HCT116 (cell line): ENCODE measurements at regions not wholly inside any gene's neighbourhood (a gene's known extent, or its start where the extent isn't known, plus 50 kb on each side); places are given as distances from the start of the nearest gene placed in this dataset.

Experiments used
- ATAC-seq: fragments of 200-7000 bp; cut with Tn5 transposase; 2 replicates; pipeline ENCODE4 v1.9.1; 2020; ENCODE audit warnings: mild to moderate bottlenecking, moderate library complexity
- BruUV-seq: library from RNA; stranded (reverse); fragments of 400-500 nt; replicated peaks from 2 replicates; lab custom pipeline; 2021; lab: Mats Ljungman, UMichigan
- CTCF ChIA-PET: fragments of 300-600 bp; sonication (Branson Sonifier 250); formaldehyde crosslinking; loops from one replicate; lab custom pipeline; 2021; ENCODE audit warnings: antibody characterized with exemption; lab: Charles Lee
- POLR2A ChIA-PET: fragments of 300-600, 350-600 bp; sonication (Branson Sonifier 250); formaldehyde crosslinking; loops from one replicate; lab custom pipeline; 2021; ENCODE audit warnings: antibody characterized with exemption; lab: Charles Lee
- RAD21 ChIA-PET, 2 experiments: fragments of 300-600 bp; sonication (Branson Sonifier 250); formaldehyde crosslinking; loops; one replicate each; lab custom pipeline; 2023; ENCODE audit warnings: low total read pairs in 2 of 2; ENCODE audit not compliant: uncharacterized antibody in 2 of 2, unreplicated experiment in 2 of 2, low non-redundant PET in 1 of 2; lab: Charles Lee
- DNase-seq: peaks from one replicate; pipeline ENCODE4 v3.0.0-alpha.2; 2010; ENCODE audit warnings: low read depth, low spot score
- H2AFZ ChIP-seq: fragments of 200-600 bp; shearing (Covaris generic), sonication (generic); 2 replicates; pipeline ENCODE4 v1.6.1; 2017; ENCODE audit warnings: low read depth, mixed run types, mixed read lengths, antibody characterized with exemption, low read length; ENCODE audit not compliant: poor library complexity, severe bottlenecking
- H3K27ac ChIP-seq: 2 replicates; pipeline ENCODE4 v1.5.1; 2012; ENCODE audit warnings: low read depth, low read length
- H3K27me3 ChIP-seq: fragments of 200-600 bp; sonication (generic); 2 replicates; pipeline ENCODE4 v1.6.1; 2016; ENCODE audit warnings: mixed run types, low read length, mixed read lengths; ENCODE audit not compliant: insufficient read depth
- H3K36me3 ChIP-seq, 2 experiments: fragments of 200-500 bp in 1 of 2; fragments of 200-600 bp in 1 of 2; sonication (Bioruptor generic) in 1 of 2; sonication (generic) in 1 of 2; 2 replicates each; pipeline versions ENCODE4 v1.5.1 to v1.6.1; 2014 to 2016; ENCODE audit warnings: low read length in 2 of 2, inconsistent platforms in 1 of 2, mixed read lengths in 1 of 2, mixed run types in 1 of 2; ENCODE audit not compliant: insufficient read depth in 2 of 2, control insufficient read depth in 1 of 2
- H3K4me1 ChIP-seq, 2 experiments: fragments of 200-600 bp in 1 of 2; sonication (generic) in 1 of 2; 2 replicates each; pipeline versions ENCODE4 v1.5.1 to v1.6.1; 2012 to 2017; ENCODE audit warnings: low read length in 2 of 2, inconsistent platforms in 1 of 2, mild to moderate bottlenecking in 1 of 2, mixed read lengths in 1 of 2, mixed run types in 1 of 2, moderate library complexity in 1 of 2; ENCODE audit not compliant: insufficient read depth in 2 of 2, control insufficient read depth in 1 of 2
- H3K4me2 ChIP-seq: fragments of 200-600 bp; sonication (generic); 2 replicates; pipeline ENCODE4 v1.6.1; 2017; ENCODE audit warnings: mixed run types, low read length, mixed read lengths
- H3K4me3 ChIP-seq, 2 experiments: fragments of 200-600 bp in 1 of 2; sonication (generic) in 1 of 2; replicated peaks in 1 of 2; 2 replicates each; pipeline ENCODE4 v1.5.1; 2011 to 2016; ENCODE audit warnings: low read length in 2 of 2, control low read depth in 1 of 2, low read depth in 1 of 2, mild to moderate bottlenecking in 1 of 2, mixed read lengths in 1 of 2, mixed run types in 1 of 2
- H3K79me2 ChIP-seq: fragments of 200-600 bp; sonication (generic); 2 replicates; pipeline ENCODE4 v1.6.1; 2017; ENCODE audit warnings: mild to moderate bottlenecking, mixed run types, low read length, moderate library complexity, mixed read lengths; ENCODE audit not compliant: insufficient read depth
- H3K9ac ChIP-seq: fragments of 200-600 bp; sonication (generic); 2 replicates; pipeline ENCODE4 v1.6.1; 2016; ENCODE audit warnings: low read length, mixed read lengths
- H3K9me2 ChIP-seq: fragments of 200-600 bp; sonication (generic), shearing (Covaris generic); 2 replicates; pipeline ENCODE4 v1.6.1; 2017; ENCODE audit warnings: mixed run types, mild to moderate bottlenecking, moderate library complexity; ENCODE audit not compliant: insufficient read depth
- H3K9me3 ChIP-seq, 2 experiments: fragments of 200-500 bp in 1 of 2; fragments of 200-600 bp in 1 of 2; sonication (Bioruptor generic) in 1 of 2; sonication (generic) in 1 of 2; 2 replicates each; pipeline ENCODE4 v1.6.1; 2014 to 2017; ENCODE audit warnings: low read length in 2 of 2, mixed read lengths in 2 of 2, inconsistent platforms in 1 of 2, low read depth in 1 of 2, mild to moderate bottlenecking in 1 of 2, mixed run types in 1 of 2, moderate library complexity in 1 of 2; ENCODE audit not compliant: control insufficient read depth in 1 of 2, insufficient read depth in 1 of 2
- H4K20me1 ChIP-seq: fragments of 200-600 bp; sonication (generic), shearing (Covaris generic); 2 replicates; pipeline ENCODE4 v1.6.1; 2017; ENCODE audit warnings: mixed run types, mild to moderate bottlenecking, moderate library complexity; ENCODE audit not compliant: insufficient read depth
- CBX3 ChIP-seq: IDR thresholded peaks from 2 replicates; pipeline ENCODE4 v1.6.1; 2012; ENCODE audit warnings: low read depth
- EGR1 ChIP-seq: IDR thresholded peaks from 2 replicates; pipeline ENCODE4 v1.6.1; 2012; ENCODE audit warnings: low read depth
- POLR2AphosphoS5 ChIP-seq: IDR thresholded peaks from 2 replicates; pipeline ENCODE4 v1.6.1; 2011; ENCODE audit warnings: mild to moderate bottlenecking, low read depth, low read length, moderate library complexity
- RAD21 ChIP-seq: IDR thresholded peaks from 2 replicates; pipeline ENCODE4 v1.6.1; 2012; ENCODE audit warnings: low read depth, mild to moderate bottlenecking
- SRF ChIP-seq: IDR thresholded peaks from 2 replicates; pipeline ENCODE4 v1.6.1; 2012; ENCODE audit warnings: low read depth
- ZFX ChIP-seq: fragments of 450-650 bp; IDR thresholded peaks from 2 replicates; pipeline ENCODE4 v1.6.1; 2017
- ZNF274 ChIP-seq: fragments of 200-500 bp; sonication (Bioruptor generic); IDR thresholded peaks from 2 replicates; pipeline ENCODE4 v1.6.1; 2014; ENCODE audit warnings: mild to moderate bottlenecking, low read depth, low read length, inconsistent platforms
- intact Hi-C: fragments of 100-400 bp; cut with micrococcal nuclease; formaldehyde crosslinking; loops from 2 replicates; pipeline ENCODE4 v1.10.0; 2022
- TF ChIP-seq, protein P1 (sequence below), 3 experiments: fragments of 200-600 bp in 1 of 3; sonication (generic) in 1 of 3; IDR thresholded peaks in 2 of 3; conservative IDR thresholded peaks in 1 of 3; 2 replicates each; pipeline ENCODE4 v1.5.1; 2012 to 2017; ENCODE audit warnings: low read depth in 2 of 3, low read length in 2 of 3, antibody characterized with exemption in 1 of 3, borderline replicate concordance in 1 of 3, control low read depth in 1 of 3, mild to moderate bottlenecking in 1 of 3, mixed read lengths in 1 of 3, mixed run types in 1 of 3, moderate library complexity in 1 of 3; ENCODE audit not compliant: insufficient read depth in 1 of 3
- TF ChIP-seq, protein P2 (sequence below): IDR thresholded peaks from 2 replicates; pipeline ENCODE4 v1.6.1; 2012

- ChIA-PET RAD21 (no interaction called here), CTCF (no interaction called here), POLR2A (no interaction called here)
- Histone ChIP-seq H3K4me3 (no peak overlapping the region), H3K4me2 (no peak overlapping the region), H3K9ac (no peak overlapping the region), H3K27ac (no peak overlapping the region), H3K4me1 (no peaks in the 10 kb centered on the region), H3K9me2 (no peaks in the 10 kb centered on the region), H3K36me3 (no peaks in the 10 kb centered on the region), H3K27me3 (no peaks in the 10 kb centered on the region), H3K9me3 (no peaks in the 10 kb centered on the region), H4K20me1 (no peaks in the 10 kb centered on the region), H3K79me2 (no peaks in the 10 kb centered on the region), H2AFZ (no peak overlapping the region)
- ATAC-seq (no peak), DNase-seq (no peak)
- intact Hi-C loops, result no loop called here
- TF ChIP-seq ZFX (no peak), RAD21 (no peak), CBX3 (no peak), ZNF274 (no peak), POLR2AphosphoS5 (no peak), EGR1 (no peak), SRF (no peak)
- TF ChIP-seq, protein P1, sequence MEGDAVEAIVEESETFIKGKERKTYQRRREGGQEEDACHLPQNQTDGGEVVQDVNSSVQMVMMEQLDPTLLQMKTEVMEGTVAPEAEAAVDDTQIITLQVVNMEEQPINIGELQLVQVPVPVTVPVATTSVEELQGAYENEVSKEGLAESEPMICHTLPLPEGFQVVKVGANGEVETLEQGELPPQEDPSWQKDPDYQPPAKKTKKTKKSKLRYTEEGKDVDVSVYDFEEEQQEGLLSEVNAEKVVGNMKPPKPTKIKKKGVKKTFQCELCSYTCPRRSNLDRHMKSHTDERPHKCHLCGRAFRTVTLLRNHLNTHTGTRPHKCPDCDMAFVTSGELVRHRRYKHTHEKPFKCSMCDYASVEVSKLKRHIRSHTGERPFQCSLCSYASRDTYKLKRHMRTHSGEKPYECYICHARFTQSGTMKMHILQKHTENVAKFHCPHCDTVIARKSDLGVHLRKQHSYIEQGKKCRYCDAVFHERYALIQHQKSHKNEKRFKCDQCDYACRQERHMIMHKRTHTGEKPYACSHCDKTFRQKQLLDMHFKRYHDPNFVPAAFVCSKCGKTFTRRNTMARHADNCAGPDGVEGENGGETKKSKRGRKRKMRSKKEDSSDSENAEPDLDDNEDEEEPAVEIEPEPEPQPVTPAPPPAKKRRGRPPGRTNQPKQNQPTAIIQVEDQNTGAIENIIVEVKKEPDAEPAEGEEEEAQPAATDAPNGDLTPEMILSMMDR (IDR thresholded peaks at IDR 0.05 in 2 of 3, conservative IDR thresholded peaks at IDR 0.05 in 1 of 3; ENCODE audit: borderline replicate concordance in 1 of 3, insufficient read depth in 1 of 3, low read depth in 2 of 3, low read length in 2 of 3), result no peak
- TF ChIP-seq, protein P2, sequence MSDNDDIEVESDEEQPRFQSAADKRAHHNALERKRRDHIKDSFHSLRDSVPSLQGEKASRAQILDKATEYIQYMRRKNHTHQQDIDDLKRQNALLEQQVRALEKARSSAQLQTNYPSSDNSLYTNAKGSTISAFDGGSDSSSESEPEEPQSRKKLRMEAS, result no peak
- BruUV-seq, result no TSS peak
Measured at GRCh38 chr9:106708475-106709146, 154.4 kb upstream of the ZNF462 start.
